ENCODE measurements at regions not wholly inside any gene's neighbourhood (a gene's known extent, or its start where the extent isn't known, plus 50 kb on each side); places are given as distances from the start of the nearest gene placed in this dataset.

DNA sequence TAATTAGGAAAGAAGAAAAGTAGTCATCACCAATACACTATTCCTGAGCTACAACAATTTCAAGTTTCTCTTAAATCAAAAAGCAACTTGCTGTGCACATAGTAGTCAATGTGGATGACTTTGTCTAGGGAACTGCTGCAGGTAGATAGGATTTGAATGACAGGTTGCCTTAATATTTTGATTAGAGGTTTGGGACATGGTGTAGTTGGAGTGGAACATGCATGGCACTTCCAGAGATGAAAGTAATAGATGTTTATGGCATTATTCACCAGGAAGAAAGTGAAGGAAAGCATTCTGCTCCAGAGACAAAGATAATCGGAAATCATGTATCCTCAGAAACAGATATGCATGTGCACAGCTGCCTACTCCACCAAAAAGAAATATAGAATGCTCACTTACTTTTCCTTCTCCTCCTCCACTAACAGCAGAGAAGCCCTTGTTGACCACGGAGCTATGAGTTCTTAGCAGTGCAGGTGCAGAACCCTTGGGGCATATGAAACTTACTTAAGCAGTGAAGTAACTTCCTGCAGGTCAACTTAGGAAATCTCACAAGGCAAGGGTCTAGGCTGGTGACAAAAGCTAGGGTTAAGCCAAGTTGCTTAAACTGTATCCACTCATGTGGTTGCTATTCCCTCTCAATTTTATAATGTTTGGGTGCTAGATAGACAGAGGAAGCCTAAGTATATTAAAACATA, 390.8 kb downstream of the HNRNPD start:
- intact Hi-C loops (cut with DNase I): no loop called here
- TF ChIP-seq, protein P1, sequence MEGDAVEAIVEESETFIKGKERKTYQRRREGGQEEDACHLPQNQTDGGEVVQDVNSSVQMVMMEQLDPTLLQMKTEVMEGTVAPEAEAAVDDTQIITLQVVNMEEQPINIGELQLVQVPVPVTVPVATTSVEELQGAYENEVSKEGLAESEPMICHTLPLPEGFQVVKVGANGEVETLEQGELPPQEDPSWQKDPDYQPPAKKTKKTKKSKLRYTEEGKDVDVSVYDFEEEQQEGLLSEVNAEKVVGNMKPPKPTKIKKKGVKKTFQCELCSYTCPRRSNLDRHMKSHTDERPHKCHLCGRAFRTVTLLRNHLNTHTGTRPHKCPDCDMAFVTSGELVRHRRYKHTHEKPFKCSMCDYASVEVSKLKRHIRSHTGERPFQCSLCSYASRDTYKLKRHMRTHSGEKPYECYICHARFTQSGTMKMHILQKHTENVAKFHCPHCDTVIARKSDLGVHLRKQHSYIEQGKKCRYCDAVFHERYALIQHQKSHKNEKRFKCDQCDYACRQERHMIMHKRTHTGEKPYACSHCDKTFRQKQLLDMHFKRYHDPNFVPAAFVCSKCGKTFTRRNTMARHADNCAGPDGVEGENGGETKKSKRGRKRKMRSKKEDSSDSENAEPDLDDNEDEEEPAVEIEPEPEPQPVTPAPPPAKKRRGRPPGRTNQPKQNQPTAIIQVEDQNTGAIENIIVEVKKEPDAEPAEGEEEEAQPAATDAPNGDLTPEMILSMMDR (IDR thresholded peaks at IDR 0.05): no peak
- Histone ChIP-seq H3K4me1 (no peaks in the 10 kb centered on the region), H3K4me3 (no peak overlapping the region), H3K9ac (ENCODE audit: low read depth in 2 of 2, low read length in 2 of 2) (no peak overlapping the region), H3K36me3 (no peaks in the 10 kb centered on the region), H3K27me3 (no peaks in the 10 kb centered on the region), H3K9me3 (no peaks in the 10 kb centered on the region), H3K27ac (no peak overlapping the region)
- no peak for DNase-seq

DNA sequence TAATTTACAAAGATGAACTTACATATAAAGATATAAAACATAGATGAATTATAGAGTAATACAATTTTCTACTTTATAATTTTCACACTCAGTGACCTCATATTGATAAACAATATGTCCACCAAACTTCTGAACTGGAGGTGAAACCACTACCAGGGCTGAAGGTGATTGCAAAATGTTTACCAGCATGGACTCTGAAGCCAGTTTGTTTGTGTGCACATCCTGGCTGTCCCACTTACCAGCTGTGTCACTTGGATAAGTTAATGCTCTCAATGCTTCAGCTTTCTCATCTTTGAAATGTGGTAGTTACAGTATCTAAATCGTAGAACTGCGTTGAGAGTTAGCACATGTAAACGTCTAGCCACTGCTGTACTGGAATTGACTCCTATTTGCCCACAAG, 392.6 kb downstream of the HNRNPD start:
- H3K9me3 ChIP-seq: no peaks in the 10 kb centered on the region
- H3K36me3 ChIP-seq: no peaks in the 10 kb centered on the region
- H3K27me3 ChIP-seq: no peaks in the 10 kb centered on the region
- intact Hi-C loops (cut with DNase I): no loop called here
- no peak overlapping the region for H3K4me3 ChIP-seq
- no peak overlapping the region for H3K27ac ChIP-seq
- no peaks in the 10 kb centered on the region for H3K4me1 ChIP-seq
- no peak for DNase-seq
- TF ChIP-seq, protein P1 (IDR thresholded peaks at IDR 0.05): no peak
- H3K9ac ChIP-seq (ENCODE audit: low read depth in 2 of 2, low read length in 2 of 2): no peak overlapping the region

DNA sequence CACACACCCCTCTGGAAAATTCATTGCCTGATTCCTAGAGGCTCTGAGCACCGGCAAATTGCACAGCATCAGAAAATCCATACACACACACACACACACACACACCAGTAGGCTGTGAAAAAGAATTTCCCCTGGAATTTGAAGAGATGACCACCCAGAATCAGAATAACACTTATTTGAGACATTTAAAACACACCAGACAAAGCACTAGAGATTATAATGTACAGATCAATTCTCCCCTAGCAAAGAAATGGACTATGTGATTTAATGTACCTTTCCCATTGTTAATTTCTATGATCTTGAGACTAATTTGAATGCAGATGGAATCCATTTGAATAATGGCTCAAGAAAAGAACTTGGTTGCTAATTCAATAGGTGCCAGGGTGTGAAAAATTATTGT, 399.3 kb downstream of the HNRNPD start:
- intact Hi-C loops (cut with DNase I): no loop called here
- Histone ChIP-seq H3K9ac (ENCODE audit: low read depth in 2 of 2, low read length in 2 of 2) (no peak overlapping the region), H3K36me3 (no peaks in the 10 kb centered on the region), H3K27me3 (no peaks in the 10 kb centered on the region), H3K27ac (no peak overlapping the region), H3K9me3 (no peaks in the 10 kb centered on the region), H3K4me1 (no peaks in the 10 kb centered on the region), H3K4me3 (no peak overlapping the region)
- TF ChIP-seq, protein P1 (IDR thresholded peaks at IDR 0.05): no peak
- no peak for DNase-seq

DNA sequence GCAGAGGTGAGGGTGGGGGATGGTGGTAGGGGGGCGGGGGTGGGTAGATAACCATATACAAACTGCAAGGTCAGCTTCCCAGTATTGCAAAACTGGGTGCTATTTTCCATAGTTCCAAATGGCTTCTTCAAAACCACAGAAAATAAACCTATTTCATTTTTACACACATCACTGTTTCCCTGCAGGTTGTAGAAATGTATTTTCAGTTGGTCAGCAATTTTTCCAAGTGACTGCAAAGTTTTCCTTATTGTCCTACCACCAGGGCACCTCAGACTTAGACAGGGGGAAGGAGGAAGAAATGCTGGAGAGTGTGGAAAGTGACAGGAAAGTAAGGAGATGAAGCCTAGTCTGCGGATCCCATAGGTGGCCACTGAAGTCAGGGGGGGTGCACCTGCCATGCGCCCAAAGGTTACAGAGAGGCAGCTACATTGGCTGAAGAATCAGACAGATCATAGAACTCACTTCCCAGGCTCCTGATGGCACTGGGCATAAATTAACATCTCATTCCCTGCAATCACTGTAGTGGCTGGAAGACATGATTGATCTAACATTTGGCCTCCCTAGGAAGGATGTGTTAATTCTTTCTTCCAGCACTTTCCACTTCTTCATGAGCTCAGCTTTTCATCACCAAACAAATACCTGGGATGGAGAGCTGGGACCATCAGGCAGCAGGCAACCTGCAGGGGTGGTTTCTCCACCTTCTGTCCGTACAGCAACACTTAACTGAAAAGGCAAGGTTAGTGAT, 402.0 kb downstream of the HNRNPD start:
- H3K4me1 ChIP-seq: no peaks in the 10 kb centered on the region
- TF ChIP-seq, protein P1 (IDR thresholded peaks at IDR 0.05): no peak
- no peak overlapping the region for H3K27ac ChIP-seq
- DNase-seq: no peak
- H3K4me3 ChIP-seq: no peak overlapping the region
- intact Hi-C loops (cut with DNase I): no loop called here
- H3K27me3 ChIP-seq: no peaks in the 10 kb centered on the region
- no peak overlapping the region for H3K9ac ChIP-seq (ENCODE audit: low read depth in 2 of 2, low read length in 2 of 2)
- H3K36me3 ChIP-seq: no peaks in the 10 kb centered on the region
- H3K9me3 ChIP-seq: no peaks in the 10 kb centered on the region

DNA sequence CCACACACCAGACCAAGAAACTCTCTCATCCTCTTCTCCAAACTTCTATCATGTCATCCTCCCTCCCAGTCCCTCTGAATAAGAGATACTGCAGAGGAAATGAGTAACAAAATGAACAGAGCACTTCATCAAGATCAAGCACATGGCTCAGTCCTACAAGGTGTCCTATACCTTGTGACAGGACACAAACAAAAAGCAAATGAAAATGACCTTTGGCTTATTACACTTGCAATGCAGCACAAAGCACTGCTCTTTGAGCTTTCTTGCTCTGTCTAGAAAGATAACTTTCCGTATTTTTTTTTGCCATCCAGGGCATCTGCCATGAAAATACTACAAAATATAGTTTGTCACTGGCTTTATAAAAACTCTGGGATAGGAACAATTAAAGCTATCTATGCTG, 402.7 kb downstream of the HNRNPD start:
- Histone ChIP-seq H3K27ac (no peak overlapping the region), H3K36me3 (no peaks in the 10 kb centered on the region), H3K4me3 (no peak overlapping the region), H3K4me1 (no peaks in the 10 kb centered on the region), H3K9me3 (no peaks in the 10 kb centered on the region), H3K27me3 (no peaks in the 10 kb centered on the region), H3K9ac (ENCODE audit: low read depth in 2 of 2, low read length in 2 of 2) (no peak overlapping the region)
- intact Hi-C loops (cut with DNase I): no loop called here
- TF ChIP-seq, protein P1 (IDR thresholded peaks at IDR 0.05): no peak
- no peak for DNase-seq

All from colonic mucosa (tissue), 4 donors.